GM19455 (cell line): ENCODE measurements at regions not wholly inside any gene's neighbourhood (a gene's known extent, or its start where the extent isn't known, plus 50 kb on each side); places are given as distances from the start of the nearest gene placed in this dataset.
A peak's percentile ranks its signal among the peaks of the same experiment; 100 is the strongest.
"Not testable (repeated sequence)": the region's sequence is repeated elsewhere in the genome, so short reads cannot be mapped to it uniquely, and the experiment has no call there.

Source experiments
- ATAC-seq: cut with Tn5 transposase; IDR thresholded peaks from one replicate; pipeline ENCODE4 v1.9.1; 2021; ENCODE audit not compliant: unreplicated experiment

DNA sequence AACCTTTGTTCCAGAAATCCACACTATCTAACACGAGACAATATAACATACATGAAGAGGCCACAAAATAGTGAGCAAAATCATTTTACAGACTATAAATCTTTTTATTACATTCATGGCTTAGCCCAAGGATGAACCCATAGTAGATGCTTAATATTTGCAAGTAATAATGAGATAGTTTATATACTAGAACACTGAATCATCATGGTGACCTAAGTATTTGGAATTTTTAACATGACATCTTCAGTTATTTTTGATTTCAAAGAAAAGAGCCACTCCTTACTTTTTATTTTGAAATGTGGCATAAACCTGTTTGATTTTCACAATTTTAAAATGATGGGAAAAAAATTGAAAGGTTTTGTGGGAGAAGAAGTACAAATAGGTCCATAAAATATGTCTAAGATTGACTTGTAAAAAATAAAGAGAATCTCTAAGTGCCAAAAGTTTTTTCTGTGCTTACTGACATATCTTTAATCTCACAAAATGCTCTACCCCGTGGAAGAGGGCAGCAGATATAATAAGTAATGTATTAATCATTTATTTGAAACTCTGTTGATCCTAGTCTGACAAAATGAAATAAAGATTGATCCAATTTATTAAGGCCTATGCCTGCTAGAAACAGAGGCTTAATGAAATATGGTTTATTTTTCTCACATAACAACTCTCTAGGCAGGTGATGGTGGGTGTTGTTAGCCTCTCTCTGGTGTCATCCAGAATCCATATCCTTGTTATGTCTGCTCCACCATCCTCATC, 224.5 kb upstream of the CENPE start:
- no peak for ATAC-seq

DNA sequence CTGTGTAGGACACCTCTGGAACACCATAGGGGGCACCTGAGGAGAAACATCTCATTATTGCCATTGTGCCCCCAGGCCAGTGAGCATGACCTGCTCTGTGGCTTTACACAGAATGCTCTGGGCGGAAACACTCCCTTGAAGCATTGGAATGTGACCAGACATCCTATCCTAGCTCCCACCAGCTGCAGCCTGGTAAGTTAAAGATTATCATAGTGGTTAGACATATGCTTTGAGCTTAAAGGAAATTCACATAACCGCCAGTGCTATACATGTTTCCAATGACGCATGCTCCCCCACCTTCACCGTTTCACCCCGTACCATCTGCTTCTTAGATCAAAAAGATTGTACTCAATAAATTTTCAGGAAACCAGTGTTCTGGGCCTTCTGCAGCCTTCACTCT, 217.7 kb upstream of the CENPE start:
- no peak for ATAC-seq

DNA sequence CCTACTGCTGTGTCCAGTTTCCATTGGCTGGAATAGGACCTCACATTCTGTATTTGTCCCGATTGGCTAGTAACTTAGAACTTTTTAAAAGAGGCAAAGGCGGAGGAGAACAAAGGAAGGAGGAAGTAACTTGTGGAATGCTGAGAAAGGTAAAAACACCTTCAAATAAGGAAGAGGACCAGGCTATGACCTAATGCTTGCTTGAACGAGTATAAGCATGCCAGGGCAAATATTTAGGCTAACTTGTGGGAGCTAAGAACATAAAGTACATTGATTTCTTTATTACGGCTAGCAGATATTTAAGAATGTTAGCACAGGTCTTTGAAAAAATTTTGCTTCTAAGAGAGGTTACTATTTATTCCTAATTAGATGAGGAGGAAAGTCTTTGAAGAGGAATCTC, 214.5 kb upstream of the CENPE start:
- ATAC-seq: not testable (repeated sequence)

DNA sequence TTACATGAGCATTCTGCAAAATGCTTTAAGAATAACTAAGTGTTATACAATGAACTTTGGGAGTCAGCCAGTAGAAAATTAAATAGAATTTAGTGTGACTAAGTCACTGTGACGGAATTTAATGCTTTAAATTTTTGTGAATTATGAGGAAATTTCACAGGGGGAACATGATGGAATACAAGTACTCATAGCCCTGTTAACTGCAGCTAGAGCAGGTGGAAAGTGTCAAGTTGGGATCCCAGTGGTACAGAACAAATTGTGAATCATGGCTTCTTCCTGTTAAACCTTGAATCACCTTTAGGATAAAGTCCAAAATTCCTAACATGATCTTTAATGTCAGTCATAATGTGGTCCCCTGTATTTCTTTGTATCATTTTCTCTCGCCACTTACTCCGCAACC, 212.2 kb upstream of the CENPE start:
- ATAC-seq: no peak

DNA sequence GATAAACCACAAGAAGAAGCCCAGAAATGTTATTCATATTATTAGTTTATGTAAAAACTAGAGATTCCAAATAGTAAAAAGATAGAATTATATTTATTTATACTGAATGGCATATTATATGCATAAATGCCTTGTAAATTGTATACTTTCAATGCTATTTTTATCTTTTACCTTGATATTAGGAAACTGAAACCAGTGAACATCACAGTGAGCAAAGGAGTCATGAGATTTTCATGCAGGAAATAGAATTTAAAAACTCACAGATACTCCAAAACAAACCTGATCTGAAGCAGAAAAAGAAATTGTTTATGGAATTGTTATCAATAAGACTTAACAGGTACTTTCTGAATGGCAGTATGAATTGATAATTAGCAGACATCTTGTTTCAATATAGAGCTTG, 207.3 kb upstream of the CENPE start:
- peak; percentile 56 for ATAC-seq

DNA sequence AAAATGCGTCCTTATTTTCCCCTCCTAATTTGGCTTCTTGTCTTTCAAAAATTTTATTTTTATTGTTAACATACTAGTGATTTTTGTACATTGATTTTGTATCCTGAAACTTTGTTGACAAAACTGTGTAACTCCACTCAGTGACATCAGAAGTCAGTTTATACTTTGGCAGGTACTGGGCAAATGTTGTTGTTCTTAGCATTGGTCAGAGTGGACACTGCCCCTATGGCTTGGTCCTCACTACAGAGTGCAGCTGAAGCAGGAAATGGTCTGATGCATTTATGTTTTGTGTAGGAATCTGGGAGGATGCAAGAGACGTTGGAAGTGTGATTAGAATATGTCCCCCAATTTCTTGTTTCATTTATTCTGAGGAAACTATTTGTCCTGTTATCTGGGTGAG, 205.5 kb upstream of the CENPE start:
- ATAC-seq: no peak

DNA sequence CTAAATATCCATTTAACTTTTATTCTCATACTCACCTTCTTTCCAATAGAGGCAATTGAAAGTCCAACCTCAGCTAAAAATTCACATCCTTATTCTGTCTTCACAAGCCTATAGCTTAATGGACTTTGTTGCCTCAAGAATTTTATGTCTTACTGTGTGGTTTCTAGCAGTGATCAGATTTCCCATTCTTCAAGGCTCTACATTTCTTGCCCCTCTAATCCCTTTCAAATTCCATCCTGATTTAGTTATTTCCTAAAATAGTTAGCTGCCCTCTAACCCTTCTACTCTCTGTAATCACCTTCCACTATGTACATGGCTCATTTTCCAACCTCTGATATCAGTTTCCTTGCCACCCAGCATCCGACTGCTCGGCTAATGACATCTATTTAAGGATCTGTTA, 204.1 kb upstream of the CENPE start:
- no peak for ATAC-seq

DNA sequence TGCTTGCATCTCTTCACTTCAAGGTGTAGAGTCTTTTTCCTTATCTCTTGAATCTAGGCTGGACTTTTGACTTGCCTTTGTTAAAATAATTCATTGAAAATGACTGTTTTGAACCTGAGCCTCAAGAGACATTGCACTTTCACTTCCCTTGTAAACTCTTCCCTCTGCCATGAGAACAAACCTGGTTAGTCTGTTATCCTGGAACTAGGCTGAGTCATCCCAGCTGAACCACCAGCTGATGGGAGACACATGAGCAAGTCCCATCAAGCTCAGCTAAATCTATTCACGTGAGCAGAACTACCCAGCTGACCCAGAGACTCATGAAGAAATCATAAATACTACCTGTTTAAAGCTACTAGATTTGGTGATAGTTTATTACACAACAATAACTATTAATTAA, 202.3 kb upstream of the CENPE start:
- peak; percentile 49 for ATAC-seq

DNA sequence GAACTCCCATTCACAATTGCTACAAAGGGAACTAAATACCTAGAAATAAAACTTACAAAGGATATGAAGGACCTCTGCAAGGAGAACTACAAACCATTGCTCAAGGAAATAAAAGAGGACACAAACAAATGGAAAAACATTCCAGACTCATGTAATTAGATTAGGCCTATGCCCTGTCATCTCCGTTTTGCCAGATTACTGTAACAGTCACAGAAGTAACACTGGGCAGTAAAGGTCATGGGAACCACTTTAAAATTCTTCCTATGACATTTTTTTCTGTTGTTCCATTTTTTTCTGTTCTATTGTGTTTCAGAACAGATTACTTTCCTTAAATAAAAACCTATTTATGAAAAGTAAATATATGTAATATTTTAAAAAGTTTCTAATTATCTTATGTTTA, 199.4 kb upstream of the CENPE start:
- no peak for ATAC-seq

DNA sequence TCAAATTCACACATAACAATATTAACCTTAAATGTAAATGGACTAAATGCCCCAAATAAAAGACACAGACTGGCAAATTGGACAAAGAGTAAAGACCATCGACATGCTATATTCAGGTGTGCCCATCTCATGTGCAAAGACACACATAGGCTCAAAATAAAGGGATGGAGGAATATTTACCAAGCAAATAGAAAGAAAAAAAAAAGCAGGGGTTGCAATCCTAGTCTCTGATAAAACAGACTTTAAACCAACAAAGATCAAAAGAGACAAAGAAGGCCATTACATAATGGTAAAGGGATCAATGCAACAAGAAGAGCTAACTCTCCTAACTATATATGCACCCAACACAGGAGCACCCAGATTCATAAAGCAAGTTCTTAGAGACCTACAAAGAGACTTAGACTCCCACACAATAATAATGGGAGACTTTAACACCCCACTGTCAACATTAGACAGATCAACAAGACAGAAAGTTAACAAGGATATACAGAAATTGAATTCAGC, 189.4 kb upstream of the CENPE start:
- not testable (repeated sequence) for ATAC-seq

DNA sequence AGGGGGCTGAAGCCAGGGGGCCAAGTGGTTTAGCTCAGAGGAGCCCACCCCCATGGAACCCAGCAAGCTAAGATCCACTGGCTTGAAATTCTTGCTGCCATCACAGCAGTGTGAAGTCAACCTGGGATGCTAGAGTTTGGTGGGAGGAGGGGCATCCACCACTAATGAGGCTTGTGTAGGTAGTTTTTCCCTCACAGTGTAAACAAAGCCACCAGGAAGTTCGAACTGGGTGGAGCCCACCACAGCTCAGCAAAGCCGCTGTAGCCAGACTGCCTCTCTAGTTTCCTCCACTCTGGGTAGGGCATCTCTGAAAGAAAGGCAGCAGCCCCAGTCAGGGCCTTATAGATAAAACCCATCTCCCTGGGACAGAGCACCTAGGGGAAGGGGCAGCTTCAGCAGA, 187.4 kb upstream of the CENPE start:
- ATAC-seq: not testable (repeated sequence)

DNA sequence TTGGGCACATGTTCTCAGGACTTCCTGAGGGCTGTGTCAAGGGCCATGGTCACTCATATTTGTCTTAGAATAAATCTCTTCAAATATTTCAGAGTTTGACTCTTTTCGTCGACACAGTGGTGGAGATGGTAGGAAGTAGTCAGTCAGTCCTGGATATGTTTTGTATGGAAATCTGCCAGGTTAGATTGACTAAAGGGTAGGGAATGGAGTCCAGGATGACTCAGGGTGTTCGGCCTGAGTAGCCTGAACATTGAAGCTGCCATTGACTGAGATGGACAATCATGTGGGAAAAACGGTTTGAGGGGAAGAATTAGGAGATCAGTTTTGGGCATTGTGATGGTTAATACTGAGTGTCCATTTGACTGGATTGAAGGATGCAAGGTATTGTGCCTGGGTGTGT, 177.1 kb upstream of the CENPE start:
- ATAC-seq: no peak

DNA sequence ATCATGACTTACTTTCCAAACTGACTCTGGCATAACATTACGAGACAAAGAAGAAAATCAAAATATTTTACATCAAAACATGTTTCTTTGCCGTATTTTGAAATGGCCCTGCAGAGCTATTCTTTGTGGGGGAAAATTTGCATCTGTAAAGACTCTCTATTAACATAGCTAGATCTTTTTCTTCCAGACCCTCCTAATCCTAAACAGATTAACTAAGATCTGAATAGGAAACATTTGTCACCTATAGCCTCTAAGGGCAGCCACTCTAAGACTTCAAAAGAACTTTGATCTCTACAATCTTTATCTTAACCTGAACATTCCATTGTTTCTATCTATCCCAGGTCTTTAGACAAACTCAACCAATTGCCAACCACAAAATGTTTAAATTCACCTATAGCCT, 176.6 kb upstream of the CENPE start:
- no peak for ATAC-seq

DNA sequence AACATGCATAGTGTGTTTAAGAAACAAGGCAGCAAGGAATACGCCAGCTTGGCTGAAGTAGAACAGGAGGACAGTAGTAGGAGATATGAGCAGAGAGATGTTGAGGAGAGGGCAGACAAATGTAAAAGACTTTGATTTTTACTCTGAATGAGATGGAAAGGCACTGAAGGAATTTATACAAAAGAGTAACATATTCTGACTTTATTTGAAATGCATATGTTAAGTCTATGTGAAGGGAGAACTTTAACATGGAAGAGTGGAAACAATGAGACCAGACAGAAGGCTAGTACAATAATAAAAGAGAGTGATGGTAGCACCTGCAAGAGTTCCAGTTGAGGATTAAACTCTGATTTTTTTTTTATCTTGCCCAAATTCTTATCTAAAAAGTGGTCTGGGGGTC, 176.2 kb upstream of the CENPE start:
- ATAC-seq: no peak

DNA sequence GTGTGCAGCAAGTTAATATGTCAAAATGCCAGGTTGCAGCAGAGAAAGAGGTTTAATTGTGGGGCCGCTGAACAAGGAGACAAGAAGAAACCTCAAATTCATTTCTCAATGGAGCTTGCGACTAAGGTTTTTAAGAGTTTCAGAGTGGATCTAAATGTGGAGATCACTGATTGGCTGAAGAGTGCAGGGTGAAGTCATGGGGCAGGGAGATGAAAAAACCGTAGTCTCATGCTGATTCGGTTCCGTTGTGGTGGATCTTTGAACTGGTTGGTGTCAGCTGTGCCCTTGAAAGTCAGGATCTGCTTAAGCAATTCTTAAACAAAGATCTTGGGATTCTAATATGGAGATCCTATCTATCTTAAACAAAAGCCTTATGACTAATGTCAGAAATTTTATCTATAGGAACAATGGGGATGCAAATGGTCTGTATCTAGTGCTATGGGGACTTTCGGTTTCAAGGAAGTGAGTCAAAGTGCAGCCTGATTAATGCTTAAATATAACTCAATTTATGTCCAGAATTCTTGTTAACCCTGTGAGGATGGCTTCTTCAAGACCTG, 173.9 kb upstream of the CENPE start:
- ATAC-seq: no peak

DNA sequence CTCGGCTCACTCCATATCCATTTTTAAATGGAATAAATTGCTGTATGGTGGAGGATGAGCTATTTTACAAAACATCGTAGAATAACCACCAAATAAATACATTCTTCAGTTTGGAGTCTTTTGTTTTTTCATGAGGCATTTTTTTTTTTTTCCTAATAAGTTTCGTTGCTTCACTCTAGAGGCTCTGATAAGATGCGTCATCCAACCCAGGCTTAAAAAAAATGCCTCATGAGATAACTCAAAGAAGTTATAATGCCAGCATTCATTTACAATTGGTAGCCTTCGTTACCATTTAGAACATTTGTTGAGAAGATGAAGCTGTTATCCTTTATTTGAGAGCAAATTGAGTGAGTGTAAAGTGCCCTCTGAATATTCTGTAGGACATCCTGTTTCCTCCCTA, 172.2 kb upstream of the CENPE start:
- no peak for ATAC-seq

DNA sequence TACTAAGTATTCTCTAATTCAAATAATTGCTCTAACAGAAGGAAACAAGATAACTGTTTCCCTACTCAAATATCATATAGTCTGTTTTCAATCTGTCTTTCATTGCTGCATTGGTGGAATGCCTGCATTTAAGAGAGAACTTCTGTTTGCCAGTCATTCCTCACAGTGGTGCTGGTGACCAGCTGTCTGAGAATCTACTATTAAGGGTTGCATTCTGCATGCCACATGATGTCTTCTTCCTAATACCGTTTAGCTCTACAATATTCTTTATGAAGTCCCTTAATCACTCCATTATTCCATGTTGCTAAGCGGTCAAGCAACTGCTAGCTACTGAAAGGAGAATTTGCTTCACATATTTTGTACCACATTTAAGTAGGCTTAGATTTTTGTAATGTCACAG, 167.1 kb upstream of the CENPE start:
- no peak for ATAC-seq

DNA sequence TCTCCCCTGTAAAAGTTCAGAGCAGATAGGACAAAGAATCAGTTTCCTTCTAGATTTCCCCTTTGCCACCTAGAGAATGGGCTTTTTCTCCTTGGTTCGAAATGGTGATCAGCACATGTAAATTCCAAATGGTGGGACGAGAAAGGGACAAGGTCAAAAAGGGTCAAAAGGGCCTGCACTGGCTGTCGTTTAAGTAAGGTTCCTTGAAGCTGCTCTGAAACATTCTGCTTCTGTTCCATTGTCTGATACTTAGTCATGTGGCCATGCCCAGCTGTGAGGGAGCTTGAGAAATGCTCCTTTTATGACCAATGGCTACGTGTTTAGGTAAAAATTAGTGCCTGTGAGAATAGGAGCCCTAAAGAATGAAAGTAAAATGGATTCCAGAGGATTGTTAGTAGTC, 165.9 kb upstream of the CENPE start:
- ATAC-seq: no peak

DNA sequence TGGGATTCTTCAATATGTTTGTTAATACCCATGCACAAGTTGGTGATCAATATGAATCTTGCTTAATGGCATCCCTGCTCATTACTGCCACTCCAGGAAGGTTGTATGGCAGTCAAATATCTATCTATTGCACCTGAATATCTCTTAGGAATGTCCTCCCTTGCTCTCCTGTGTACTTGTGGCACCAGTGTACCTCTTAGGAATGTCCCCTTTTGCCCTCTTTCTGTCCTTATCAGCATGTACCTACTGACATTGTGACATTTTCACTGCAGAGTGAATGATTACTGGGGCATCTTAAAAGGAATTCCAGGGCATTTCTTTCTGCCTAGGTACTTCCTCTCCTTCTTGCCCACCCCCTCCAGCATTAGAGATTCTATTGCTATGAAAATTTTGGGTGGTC, 163.8 kb upstream of the CENPE start:
- ATAC-seq: no peak

DNA sequence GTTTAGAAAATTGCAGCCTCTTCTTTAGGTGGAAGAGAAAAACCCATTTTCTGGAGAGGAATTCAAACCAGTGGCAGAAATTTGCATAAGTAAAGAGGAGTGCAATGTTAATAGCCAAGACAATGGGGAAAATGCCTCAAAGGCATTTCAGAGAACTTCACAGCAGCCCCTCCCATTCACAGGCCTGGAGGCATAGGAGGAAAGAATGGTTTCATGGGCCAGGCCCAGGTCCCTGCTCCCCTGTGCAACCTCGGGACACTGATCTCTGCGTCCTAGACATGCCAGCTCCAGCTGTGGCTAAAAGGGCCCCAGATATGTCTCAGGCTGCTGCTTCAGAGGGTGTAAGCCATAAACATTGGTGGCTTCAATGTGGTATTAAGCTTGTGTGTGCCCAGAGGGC, 161.8 kb upstream of the CENPE start:
- ATAC-seq: no peak

DNA sequence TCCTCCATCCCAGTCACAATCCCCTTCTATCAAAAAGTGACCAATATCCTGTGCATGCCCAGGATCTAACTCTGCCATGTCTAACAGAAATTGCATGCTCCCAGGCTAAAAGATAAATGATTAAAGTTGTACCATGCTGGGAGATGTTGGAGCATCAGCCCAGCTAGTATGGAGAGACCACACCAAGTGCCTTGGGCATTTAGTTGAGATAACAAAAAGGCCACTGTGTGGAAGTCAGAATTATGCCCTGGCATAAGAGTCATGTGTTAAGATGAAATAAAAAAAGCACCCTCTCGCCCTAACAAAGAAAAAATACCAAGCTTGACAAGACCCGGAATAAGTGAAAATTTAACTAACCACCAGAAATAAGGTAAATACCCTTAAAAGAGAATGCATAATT, 155.9 kb upstream of the CENPE start:
- ATAC-seq: no peak

DNA sequence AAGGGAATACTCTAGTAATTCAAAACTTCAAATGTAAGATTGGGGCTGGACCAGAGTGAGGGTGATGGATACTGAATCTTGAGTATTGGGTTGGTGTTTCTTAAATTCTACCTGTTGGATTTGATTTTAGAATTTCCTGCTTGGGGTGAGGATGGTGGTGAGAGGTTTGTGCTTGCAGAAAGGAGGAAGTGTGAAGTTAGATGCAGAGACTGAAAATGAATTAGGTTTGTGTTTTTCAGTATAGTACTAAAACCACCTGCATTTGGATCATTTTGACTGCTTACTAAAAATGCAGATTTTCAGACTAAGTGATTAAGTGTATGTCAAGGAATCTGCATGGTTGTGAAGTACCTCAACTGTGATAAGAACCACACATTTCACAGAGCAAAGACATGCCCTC, 131.5 kb upstream of the CENPE start:
- no peak for ATAC-seq

DNA sequence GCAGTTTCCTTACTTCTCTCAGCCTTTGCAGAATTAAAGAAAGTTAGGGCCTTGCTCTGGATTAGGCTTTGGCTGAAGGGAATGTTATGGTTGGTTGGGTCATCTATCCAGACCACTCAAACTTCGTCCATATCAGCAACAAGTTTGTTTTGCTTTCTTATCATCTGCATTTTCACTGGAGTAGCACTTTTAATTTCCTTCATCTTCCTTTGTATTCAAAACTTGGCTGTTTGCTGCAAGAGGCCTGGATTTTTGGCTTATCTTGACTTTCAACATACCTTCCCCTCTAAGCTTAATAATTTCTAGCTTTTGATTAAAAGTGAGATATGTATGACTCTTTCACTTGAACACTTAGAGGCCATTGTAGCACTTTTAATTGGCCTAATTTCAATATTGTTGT, 126.7 kb upstream of the CENPE start:
- no peak for ATAC-seq
